ENCODE measurements at regions not wholly inside any gene's neighbourhood (a gene's known extent, or its start where the extent isn't known, plus 50 kb on each side); places are given as distances from the start of the nearest gene placed in this dataset.

DNA sequence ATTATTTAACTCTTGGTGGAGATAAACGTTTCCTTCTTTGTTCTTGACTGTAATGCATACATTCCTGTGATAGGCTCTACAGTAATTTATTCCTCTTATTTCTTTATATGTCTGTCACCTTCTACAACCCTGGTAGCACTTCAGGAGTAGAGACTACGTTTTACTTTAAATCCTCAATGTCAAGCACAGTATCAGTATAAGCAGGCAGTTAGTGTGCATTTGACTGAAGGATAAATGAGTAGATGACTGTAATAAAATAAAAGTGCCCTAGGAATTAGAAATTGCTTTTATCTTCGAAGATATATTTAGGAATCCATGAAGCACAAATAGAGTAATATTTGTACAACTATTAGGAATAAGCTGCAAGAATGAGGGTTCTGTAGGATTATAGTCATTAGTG lies 599.6 kb upstream of the PRMT6 start:
- DNase-seq (ENCODE audit: low read depth in 3 of 3, low spot score in 2 of 3), result no peak

DNA sequence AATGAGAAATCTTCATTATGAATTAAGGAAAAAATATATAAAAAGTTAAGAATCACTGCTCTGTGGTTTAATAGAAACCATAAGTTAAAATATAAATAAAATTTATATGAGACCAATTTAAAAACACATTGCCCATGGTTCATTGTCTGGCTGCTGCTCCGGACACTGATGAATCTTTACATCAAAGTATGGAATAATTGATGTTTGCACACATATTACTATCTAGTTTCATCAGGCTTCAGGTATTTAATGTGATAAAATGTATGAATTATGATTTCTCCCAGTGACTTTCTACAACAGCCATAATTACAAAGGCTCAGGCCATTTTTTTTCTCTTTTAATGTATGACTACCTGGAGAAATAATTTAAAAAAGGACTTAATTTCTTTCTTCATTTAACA lies 599.1 kb upstream of the PRMT6 start:
- DNase-seq (ENCODE audit: low read depth in 3 of 3, low spot score in 2 of 3), result no peak

DNA sequence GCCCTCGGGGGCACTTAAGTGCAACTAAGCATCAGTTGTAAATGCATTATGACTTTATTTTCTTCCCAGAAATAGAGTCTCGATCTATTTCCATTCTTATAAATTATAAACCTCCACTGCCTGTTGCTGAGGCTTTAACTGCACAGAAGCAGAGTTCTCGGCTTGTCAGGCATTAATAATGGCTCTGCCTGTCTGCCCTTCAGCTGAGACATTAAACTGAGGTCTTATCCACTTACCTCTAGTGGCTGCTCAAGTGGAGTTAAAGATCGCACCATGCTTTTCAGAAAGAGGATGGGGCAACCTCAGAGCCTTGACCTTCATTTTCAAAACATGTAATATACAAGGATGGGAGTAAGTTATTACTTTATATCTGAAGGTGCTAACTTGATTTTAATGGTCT lies 597.6 kb upstream of the PRMT6 start:
- DNase-seq (ENCODE audit: low read depth in 3 of 3, low spot score in 2 of 3), result no peak

DNA sequence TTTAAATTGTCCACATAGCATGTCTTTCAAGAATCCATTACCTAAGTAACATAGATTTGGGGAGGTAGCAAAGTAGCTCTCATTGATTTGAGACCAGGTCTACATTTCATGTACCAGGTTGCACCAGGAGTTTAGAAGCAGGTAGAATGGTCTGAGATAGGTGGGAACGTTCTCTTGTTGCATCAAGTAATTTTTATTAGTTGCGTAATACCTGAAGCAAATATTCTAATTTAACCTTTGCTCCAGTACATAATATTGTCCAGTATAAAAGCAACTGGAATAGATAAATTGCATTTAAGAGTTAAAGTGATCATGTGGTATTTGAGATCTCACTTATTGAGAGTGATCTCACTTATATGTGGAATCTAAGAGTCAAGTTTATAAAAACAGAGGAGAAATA lies 597.1 kb upstream of the PRMT6 start:
- DNase-seq (ENCODE audit: low read depth in 3 of 3, low spot score in 2 of 3), result no peak

DNA sequence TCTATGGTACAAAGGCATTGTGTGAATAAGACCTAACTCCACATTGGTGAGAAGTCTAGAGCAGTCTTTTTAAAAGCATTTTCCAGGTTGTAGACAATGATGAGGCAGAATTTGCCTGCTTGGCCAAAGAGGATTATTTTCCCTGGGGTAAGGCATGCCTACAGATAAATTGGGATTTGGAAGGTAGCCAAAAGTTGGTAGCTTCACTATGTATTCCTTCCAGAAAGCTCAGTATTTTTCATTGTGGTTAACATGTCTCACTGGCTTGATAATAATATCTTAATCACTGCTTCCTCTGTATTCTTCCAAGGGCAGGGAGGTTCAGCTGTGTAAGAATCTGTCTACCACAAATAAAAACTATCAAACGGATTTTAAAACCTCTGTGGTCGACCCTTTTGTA lies 590.8 kb upstream of the PRMT6 start:
- DNase-seq (ENCODE audit: low read depth in 3 of 3, low spot score in 2 of 3), result no peak

DNA sequence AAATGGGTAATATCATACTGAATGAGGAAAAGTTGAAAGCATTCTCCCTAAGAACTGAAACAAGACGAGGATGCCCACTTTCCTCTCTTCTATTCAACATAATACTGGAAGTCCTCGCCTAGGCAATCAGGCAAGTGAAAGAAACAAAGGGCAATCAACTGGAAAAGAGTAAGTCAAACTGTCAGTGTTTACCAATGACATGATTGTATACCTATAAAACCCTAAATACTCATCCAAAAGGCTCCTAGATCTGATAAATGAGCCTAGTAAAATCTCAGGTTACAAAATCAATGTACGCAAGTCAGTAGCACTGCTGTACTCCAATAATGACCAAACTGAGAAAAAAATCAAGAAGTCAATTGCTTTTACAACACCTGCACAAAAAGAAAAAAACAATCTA lies 575.8 kb upstream of the PRMT6 start:
- no peak for DNase-seq (ENCODE audit: low read depth in 3 of 3, low spot score in 2 of 3)

DNA sequence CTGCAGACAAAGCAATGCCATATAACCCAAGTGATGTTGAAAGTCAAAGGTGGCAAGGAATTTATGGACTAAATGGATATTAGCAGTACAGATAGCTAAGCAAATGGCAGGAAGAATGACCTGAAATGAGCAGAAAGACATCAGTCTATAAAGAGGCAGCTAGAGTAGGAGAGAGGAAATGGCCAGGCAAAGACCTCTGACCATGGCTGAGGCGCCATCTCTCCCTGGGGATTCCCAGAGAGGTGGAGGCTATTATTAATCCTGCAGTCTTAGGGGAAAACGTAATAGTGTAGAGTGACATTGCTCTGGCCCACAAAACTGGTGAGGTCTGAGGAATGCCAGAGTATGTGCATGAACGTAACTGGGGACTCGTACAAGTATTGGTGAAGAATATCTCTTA lies 563.6 kb upstream of the PRMT6 start:
- DNase-seq (ENCODE audit: low read depth in 3 of 3, low spot score in 2 of 3), result no peak

DNA sequence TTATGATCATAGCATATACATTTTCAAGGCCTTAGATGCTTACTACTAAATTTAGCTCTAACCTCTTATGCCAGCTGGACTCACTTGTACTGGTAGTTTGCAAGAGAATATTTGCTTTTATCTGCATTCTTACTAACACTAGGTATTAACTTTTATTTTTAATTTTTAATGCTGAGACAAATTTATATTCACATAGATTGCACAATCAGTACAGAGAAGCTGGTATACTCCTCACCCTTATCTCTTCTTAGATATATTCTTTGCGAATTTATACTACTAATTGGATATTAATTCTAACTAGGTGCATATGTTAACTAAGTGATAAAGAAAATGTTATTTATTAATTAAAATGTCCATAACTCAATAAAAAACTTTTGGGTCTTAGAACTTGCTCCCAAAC lies 561.8 kb upstream of the PRMT6 start:
- no peak for DNase-seq (ENCODE audit: low read depth in 3 of 3, low spot score in 2 of 3)

DNA sequence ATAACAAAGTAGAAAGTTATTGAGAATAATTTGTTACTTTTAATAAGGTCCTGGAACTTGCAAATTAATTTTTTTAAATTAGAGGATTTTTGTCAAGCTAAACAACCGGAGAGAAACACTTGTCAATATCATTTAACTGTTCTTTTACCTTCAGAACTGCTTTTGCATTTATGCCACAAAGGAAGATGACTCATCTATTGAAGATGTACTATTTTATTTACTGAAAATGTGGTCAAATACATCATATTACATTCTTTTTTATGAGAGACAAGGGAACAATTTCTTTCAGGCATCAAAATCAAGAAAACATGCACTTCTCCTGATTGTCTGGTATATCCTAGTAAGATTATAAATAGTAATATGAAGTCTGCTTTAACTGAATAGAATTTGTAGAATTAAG lies 558.2 kb upstream of the PRMT6 start:
- DNase-seq (ENCODE audit: low read depth in 3 of 3, low spot score in 2 of 3), result no peak

DNA sequence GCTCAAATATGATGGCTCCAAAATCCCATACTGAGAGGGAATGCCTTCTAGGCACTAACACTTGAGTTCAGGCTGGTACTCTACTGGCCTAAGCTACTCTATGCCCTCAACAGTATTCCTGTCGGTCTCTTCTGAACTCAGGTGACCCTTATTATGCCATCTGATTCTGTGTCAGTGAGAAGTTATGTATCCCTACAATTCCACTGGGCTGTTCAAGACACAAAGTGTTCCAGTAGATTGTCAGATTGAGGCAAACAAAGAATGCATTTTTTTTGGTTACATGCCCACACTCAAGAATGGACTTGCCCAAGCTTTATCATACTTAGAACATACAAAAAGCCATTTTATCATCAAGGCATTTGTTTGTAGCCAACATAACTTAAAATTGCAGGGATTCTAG lies 553.8 kb upstream of the PRMT6 start:
- no peak for DNase-seq (ENCODE audit: low read depth in 3 of 3, low spot score in 2 of 3)

DNA sequence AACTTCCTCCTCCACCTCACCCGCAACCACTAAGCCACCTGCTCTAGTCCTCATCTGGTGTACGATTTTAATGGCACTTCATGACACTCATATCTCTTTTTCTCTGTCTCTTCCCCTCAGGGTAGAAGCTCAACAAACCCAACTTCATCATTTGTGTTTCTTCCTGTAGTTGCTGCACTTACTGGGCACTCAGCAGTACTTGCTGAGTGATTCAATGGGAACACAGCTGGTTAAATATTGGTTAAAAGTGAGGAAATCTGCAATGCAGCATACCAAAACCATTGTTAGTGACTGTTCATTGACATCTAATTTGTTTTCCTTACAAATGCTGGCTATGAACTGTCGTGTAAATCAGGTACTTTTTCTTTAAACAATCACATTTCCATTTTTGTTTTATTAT lies 541.1 kb upstream of the PRMT6 start:
- no peak for DNase-seq (ENCODE audit: low read depth in 3 of 3, low spot score in 2 of 3)

DNA sequence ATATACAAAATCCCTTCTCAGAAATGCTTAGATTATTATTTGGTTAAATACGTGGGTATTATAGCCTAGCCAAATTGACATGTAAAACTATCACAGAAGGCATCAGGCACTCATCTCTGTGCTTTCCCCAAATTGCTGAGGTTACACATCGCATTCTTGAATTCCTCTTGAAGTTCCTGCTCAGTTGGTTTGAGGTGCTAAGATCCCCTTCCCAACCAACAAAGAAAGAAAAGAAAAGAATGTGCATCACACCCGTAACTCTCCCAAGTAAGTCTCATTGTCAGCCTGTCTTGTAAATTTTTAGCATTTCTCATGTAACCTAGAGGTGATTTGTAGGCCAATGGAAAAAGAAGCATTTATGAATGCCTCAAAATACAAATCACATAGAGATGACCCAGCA lies 539.2 kb upstream of the PRMT6 start:
- no peak for DNase-seq (ENCODE audit: low read depth in 3 of 3, low spot score in 2 of 3)

DNA sequence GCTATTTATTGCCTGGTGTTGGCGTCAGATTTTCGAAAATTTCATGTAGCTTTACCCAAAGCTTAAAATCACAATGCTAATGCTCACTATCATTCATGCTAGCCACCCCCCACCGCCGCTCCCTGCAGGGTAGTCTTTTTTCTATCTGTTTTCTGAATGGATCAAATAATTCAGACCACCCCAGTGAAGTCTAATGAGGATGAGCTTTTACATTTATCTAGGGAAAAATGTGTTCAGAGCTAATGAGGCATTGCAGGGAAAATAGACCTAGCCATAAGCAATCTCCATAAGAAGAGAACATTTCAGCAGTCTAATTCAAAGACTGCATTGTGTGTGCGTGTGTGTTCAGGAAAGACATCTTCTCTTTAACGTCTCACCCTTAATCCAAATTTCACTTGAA lies 533.0 kb upstream of the PRMT6 start:
- no peak for DNase-seq (ENCODE audit: low read depth in 3 of 3, low spot score in 2 of 3)

DNA sequence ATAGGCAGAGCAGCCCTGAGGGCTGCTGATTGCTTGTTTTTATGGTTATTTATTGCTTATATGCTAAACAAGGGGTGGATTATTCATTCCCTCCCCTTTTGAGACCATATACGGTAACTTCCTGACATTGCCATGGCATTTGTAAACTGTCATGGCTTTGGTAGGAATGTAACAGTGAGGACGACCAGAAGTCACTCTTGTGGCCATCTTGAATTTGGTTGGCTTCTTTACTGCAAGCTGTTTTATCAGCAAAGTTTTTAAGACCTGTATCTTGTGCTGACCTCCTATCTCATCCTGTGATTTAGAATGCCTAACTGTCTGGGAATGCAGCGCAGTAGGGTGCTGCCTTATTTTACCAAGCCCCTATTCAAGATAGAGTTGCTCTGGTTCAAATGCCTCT lies 531.8 kb upstream of the PRMT6 start:
- DNase-seq (ENCODE audit: low read depth in 3 of 3, low spot score in 2 of 3), result no peak

DNA sequence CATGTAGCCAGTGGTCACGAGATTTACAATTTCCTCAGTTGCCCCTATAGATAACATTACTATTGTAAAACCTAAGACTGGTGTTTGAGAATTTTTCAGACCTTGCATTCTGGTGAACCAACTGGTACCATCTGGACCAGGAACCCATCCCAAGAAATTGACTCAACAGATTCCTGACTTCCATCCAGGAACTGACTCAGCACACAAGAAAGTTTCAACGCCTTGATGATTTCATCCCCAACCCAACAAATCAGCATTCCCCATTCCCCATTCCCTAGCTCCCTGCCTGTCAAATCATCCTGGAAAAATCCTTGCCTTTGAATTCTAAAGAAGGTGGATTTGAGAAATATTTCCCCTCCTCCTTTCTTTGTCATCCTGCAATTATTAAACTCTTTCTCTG lies 529.8 kb upstream of the PRMT6 start:
- DNase-seq (ENCODE audit: low read depth in 3 of 3, low spot score in 2 of 3), result no peak

DNA sequence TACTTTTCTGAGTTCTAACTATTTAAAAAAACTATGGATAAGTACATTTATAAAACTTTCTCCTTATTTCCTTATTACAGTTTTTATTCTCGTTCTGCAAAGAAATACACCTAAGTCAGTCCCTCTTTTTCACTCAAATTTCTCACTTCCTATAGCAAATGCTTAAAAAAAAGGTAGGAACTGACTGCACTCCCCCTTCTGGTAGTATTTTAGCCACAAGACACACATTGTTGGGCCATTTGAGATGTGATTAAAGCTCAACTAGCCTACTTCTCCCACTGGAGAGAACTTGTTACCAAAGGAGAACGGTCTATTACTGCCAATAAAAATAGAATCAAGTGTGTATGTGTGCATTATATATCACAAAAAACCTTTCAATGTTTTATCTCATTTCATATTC lies 521.9 kb upstream of the PRMT6 start:
- no peak for DNase-seq (ENCODE audit: low read depth in 3 of 3, low spot score in 2 of 3)

DNA sequence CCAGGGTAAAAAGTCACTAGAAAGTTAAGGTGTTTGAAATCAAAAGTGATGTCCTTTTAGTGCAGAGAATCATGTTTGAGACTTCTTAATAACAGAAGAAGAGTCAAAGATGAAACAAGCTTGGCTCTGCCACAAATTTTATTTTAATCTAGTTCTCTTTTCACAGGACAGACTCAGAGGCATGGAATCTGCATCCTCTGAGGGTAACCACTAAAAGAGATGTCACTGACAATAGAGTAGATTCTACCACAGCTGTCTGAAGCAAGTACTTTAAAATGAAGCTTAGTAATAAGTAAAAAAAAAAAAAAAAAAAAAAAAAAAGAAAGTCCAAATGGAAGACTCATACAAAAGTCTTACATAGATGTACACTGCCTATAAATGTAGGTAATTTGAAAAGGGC lies 519.7 kb upstream of the PRMT6 start:
- DNase-seq (ENCODE audit: low read depth in 3 of 3, low spot score in 2 of 3), result no peak

DNA sequence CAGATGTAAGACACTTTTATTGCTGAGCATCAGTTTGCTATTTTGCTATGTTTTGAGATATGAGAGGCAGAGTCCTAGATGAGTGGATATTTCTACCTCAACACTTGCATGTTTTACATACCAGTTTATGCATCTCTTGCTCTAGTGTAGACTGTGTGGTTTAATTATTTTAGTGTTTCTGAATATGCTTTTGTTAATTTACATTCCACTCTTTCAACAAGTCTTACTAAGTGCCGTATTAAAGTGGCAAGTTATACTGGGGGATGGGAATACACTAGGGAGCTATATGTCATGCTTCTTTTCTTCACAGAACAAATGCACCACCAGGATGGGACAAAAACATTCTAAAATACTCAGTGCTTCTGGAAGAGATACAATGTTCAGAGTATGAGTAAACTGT lies 507.7 kb upstream of the PRMT6 start:
- no peak for DNase-seq (ENCODE audit: low read depth in 3 of 3, low spot score in 2 of 3)

DNA sequence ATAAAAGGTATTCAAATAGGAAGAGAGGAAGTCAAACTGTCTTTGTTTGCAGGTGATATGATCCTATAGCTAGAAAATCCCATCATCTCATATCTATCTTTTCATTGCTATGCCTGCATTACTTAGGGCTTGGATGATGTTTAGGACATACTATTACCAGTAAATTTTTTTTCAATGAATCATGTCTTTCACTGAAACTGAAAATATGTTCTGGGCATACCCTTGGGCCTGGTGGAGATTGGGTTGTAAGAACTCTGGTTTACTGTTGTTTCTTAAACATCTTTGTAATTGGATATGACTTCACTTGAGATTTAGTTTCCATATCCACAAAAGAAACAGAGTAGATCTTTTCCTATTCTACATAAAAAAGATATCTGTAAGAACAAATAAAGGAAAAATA lies 502.2 kb upstream of the PRMT6 start:
- DNase-seq (ENCODE audit: low read depth in 3 of 3, low spot score in 2 of 3), result no peak

DNA sequence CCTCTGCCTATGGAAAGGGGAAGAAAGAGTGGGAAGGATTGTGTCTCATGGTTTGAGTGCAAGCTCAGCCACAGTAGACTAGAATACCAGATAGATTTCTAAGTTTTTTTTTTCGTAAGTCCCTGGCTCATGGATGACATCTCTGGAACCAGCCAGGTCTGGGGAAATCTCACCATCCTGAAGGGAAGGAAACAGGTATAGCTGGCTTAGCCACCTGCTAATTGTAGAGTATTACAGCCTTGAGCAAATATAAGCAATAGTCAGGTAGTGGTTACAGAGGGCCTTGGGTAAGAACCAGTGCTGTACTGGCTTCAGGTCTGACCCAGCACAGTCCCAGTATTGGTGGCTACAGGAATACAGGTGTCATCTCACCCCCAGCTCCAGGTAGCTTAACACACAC lies 500.9 kb upstream of the PRMT6 start:
- no peak for DNase-seq (ENCODE audit: low read depth in 3 of 3, low spot score in 2 of 3)

DNA sequence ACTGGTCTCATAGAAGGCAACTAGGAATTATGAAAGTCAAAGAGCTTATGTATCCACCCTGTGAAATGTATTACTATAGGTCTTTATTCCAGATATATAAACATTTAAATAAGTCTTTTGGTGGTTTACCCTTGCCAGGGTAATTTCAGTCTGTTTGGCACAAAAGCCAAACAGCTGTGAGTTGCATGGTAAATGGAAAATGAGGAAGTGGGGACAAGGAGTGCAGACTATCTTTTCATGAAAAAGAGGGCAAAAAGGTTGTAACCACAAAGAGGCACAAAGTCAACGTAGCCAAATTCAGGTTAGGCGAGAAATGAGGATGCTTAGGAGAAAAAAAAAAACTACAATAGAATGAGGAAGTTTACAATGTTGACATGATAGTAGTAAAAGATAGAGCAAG lies 492.3 kb upstream of the PRMT6 start:
- DNase-seq (ENCODE audit: low read depth in 3 of 3, low spot score in 2 of 3), result no peak

DNA sequence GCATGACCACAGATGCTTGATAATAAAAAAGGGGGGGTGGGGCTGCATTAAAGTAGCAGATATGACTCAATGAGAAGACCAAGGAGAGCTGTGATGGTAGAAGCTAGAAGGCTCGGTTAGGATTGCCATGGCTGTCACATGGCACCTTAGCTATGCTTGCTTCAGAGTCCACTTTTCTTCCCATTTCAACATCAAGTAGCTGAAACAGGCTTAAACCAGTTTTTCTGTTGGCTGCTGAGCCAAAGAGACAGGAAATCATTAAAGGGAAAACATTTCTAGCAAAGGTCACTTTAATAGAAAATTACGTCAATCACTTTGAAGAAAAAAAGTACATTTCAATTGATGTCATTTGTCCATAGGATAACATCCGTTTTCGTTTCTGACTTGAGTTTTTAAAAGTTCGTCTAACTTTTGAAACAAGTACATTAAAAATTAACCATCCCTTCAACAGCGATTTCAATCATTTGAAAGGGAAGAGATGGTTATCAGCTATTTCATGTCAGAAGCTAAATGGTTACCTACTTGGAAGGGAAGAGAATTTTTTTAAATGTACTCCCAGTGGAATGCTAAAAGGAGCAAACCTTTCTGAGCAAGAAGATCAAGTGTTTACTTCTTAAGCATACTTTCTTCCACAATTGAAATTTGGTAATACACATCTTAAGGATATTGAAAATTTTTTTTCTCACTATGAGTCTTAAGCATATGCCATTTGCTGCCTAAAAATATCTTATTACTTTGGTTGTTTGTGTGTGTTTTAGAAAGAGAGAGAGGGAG lies 488.1 kb upstream of the PRMT6 start:
- peak in 1 of 3 donors; percentile 5 for DNase-seq (ENCODE audit: low read depth in 3 of 3, low spot score in 2 of 3)

DNA sequence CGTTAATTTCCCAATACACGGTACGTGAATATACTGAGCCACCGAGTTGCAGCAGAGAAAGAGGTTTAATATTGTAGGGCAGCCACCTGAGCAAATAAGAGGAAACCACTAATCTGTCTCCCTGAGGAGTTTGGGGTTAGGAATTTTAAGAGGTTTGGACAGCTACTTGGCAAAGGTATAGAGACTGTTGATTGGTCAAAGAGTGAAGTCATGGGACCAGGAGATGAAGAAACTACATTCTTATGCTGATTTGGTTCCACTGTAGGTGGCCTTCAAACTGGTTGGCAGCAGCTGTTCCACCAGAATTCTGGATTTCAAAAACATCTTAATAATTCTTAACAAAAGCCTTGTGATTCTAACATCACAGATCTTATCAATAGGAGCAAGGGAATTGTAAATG lies 485.4 kb upstream of the PRMT6 start:
- DNase-seq (ENCODE audit: low read depth in 3 of 3, low spot score in 2 of 3), result no peak

All from right renal cortex interstitium (tissue), 3 donors.